ENCODE measurements at regions not wholly inside any gene's neighbourhood (a gene's known extent, or its start where the extent isn't known, plus 50 kb on each side); places are given as distances from the start of the nearest gene placed in this dataset.

- Histone ChIP-seq H3K4me2 (ENCODE audit: insufficient read depth, insufficient read length, low read length) (peak within 1 kb of the TSS; percentile 69), H3K79me1 (ENCODE audit: insufficient read depth, low read depth, low read length, poor library complexity, severe bottlenecking) (no peaks in the 10 kb centered on the region), H3K27ac (ENCODE audit: insufficient read length, low read depth, low read length) (no peak within 1 kb of the TSS), H3K4ac (ENCODE audit: low read depth, low read length) (no peak within 1 kb of the TSS), H2BK5ac (ENCODE audit: insufficient read length, low read length) (no peak within 1 kb of the TSS), H2BK15ac (ENCODE audit: low read depth, low read length) (no peak within 1 kb of the TSS), H2AK5ac (ENCODE audit: insufficient read length, low read length) (no peak within 1 kb of the TSS), H3K14ac (ENCODE audit: insufficient read depth, low read length) (no peak within 1 kb of the TSS), H2BK120ac (ENCODE audit: low read depth, low read length, poor library complexity, severe bottlenecking) (no peak within 1 kb of the TSS), H2BK12ac (ENCODE audit: insufficient read length, low read depth, low read length) (no peak within 1 kb of the TSS), H4K5ac (ENCODE audit: insufficient read length, low read depth, low read length) (no peak within 1 kb of the TSS), H3K9me3 (ENCODE audit: control insufficient read depth, low read depth, low read length) (no peaks in the 10 kb centered on the region), H3K23ac (ENCODE audit: insufficient read length, low read depth, low read length) (no peak within 1 kb of the TSS), H3K56ac (ENCODE audit: insufficient read length, low read depth, low read length) (no peak within 1 kb of the TSS), H2AFZ (ENCODE audit: low read length) (peak within 1 kb of the TSS; percentile 72), H4K91ac (ENCODE audit: insufficient read length, low read depth, low read length) (no peak within 1 kb of the TSS), H4K8ac (replicated peaks; ENCODE audit: insufficient read length, low read depth, low read length) (no peak within 1 kb of the TSS), H3K23me2 (ENCODE audit: insufficient read length, low read depth, low read length, poor library complexity, severe bottlenecking) (peaks cover 3% of the 10 kb centered on the region), H3K27me3 (ENCODE audit: insufficient read depth, low read length) (no peaks in the 10 kb centered on the region; the same call in 1 of the 2 replicates), H3K4me1 (ENCODE audit: insufficient read depth, low read length) (no peaks in the 10 kb centered on the region; the same call in 1 of the 2 replicates), H3T11ph (ENCODE audit: low read length) (no peak within 1 kb of the TSS), H2BK20ac (ENCODE audit: low read depth, low read length, poor library complexity, severe bottlenecking) (no peak within 1 kb of the TSS), H3K18ac (ENCODE audit: insufficient read length, low read depth, low read length) (no peak within 1 kb of the TSS), H4K20me1 (ENCODE audit: control insufficient read depth, insufficient read depth, insufficient read length) (no peaks in the 10 kb centered on the region), H3K79me2 (ENCODE audit: insufficient read depth, low read length) (no peaks in the 10 kb centered on the region), H3K9ac (ENCODE audit: extremely low read depth, insufficient read length, low read length) (no peak within 1 kb of the TSS)
- H3K27ac Mint-ChIP-seq = peak within 1 kb of the TSS in 1 of 3 experiments; percentile 60; a peak in 1 of 7 replicates
- H3K4me1 Mint-ChIP-seq = peaks cover 14 to 18% of the 10 kb centered on the region in 2 experiments
- H3K36me3 Mint-ChIP-seq (ENCODE audit: insufficient read depth in 1 of 3, low read depth in 3 of 3) = no peaks in the 10 kb centered on the region; a peak in 1 of 7 replicates
- H3K4me3 Mint-ChIP-seq = peak within 1 kb of the TSS; percentile 76 to 90
- TF ChIP-seq CTCF (conservative IDR thresholded peaks at IDR 0.05) = peak; percentile 53
- WGBS (ENCODE audit: extremely low coverage, insufficient read length, low lambda C conversion rate) = no CpG with 5 or more reads among the region's 62 CpGs
- peaks cover 52% of the 10 kb centered on the region for H3K27me3 Mint-ChIP-seq (ENCODE audit: low read depth)
- no peaks in the 10 kb centered on the region for H3K9me3 Mint-ChIP-seq
- peak; percentile 59 for DNase-seq
These were observed 266.1 kb downstream of the CGGBP1 start, which contains the start of gene HTR1F for GRCh38 chr3:87792534-87793336. TSS of gene HTR1F (plus strand) at chr3:87792706.

All from H9 (cell line).